GM12878 (cell line): ENCODE measurements at regions not wholly inside any gene's neighbourhood (a gene's known extent, or its start where the extent isn't known, plus 50 kb on each side); places are given as distances from the start of the nearest gene placed in this dataset.

ENCODE experiments used
- ATAC-seq: fragments of 200-7000 bp; cut with Tn5 transposase; 3 replicates; pipeline ENCODE4 v1.9.1; 2020; ENCODE audit warnings: mild to moderate bottlenecking, moderate library complexity
- BruUV-seq: library from RNA; stranded (reverse); fragments of 400-500 nt; replicated peaks from 2 replicates; lab custom pipeline; 2021; lab: Mats Ljungman, UMichigan
- CTCF ChIA-PET: fragments of 300-600 bp; sonication (Branson Sonifier 250); formaldehyde crosslinking; extraction: SDS; loops from one replicate; lab custom pipeline; 2021; ENCODE audit warnings: inconsistent platforms; lab: Yijun Ruan, JAX
- POLR2A ChIA-PET: fragments of 350-600 bp; formaldehyde crosslinking; extraction: SDS; loops from one replicate; lab custom pipeline; 2021; ENCODE audit warnings: inconsistent platforms; lab: Charles Lee
- RAD21 ChIA-PET: fragments of 300-600 bp; sonication (Branson Sonifier 250); formaldehyde crosslinking; loops from one replicate; lab custom pipeline; 2023; ENCODE audit warnings: antibody characterized with exemption; ENCODE audit not compliant: unreplicated experiment; lab: Charles Lee
- SMC1A ChIA-PET: fragments of 300-600 bp; sonication (Branson Sonifier 250); formaldehyde crosslinking; loops from one replicate; lab custom pipeline; 2023; ENCODE audit not compliant: unreplicated experiment, uncharacterized antibody; lab: Charles Lee
- DNase-seq: peaks from one replicate; pipeline ENCODE4 v3.0.0-alpha.2; 2011; ENCODE audit warnings: low read depth, low spot score
- FAIRE-seq: peaks from 3 replicates; lab custom pipeline; 2011; peaks lifted over from hg19 to GRCh38; lab: Jason Lieb, UNC
- H2AFZ ChIP-seq: 2 replicates; pipeline ENCODE4 v1.6.0; 2011; ENCODE audit warnings: low read depth, low read length, control low read depth; ENCODE audit not compliant: control insufficient read depth
- H3K27ac ChIP-seq: 2 replicates; pipeline ENCODE4 v1.5.1; 2011; ENCODE audit warnings: control low read depth; ENCODE audit not compliant: control insufficient read depth, insufficient read depth
- H3K27me3 ChIP-seq, 2 experiments: replicated peaks in 1 of 2; 2 replicates each; pipeline versions ENCODE4 v1.6.0 to v1.6.1; 2011; ENCODE audit warnings: low read length in 1 of 2; ENCODE audit not compliant: control insufficient read depth in 2 of 2, insufficient read depth in 2 of 2
- H3K36me3 ChIP-seq, 2 experiments: 2 replicates each; pipeline ENCODE4 v1.5.1; 2011; ENCODE audit warnings: low read length in 1 of 2; ENCODE audit not compliant: control insufficient read depth in 2 of 2, insufficient read depth in 2 of 2
- H3K4me1 ChIP-seq: 2 replicates; pipeline ENCODE4 v1.6.1; 2011; ENCODE audit warnings: mild to moderate bottlenecking, low read length, moderate library complexity, mixed read lengths; ENCODE audit not compliant: control insufficient read depth, insufficient read depth
- H3K4me2 ChIP-seq: 2 replicates; pipeline ENCODE4 v1.6.0; 2011; ENCODE audit warnings: control low read depth; ENCODE audit not compliant: control insufficient read depth, insufficient read depth
- H3K4me3 ChIP-seq: fragments of 200-600 bp; sonication (generic); 2 replicates; pipeline ENCODE4 v1.5.1; 2016
- H3K79me2 ChIP-seq: 2 replicates; pipeline ENCODE4 v1.6.0; 2011; ENCODE audit warnings: low read length; ENCODE audit not compliant: control insufficient read depth, insufficient read depth
- H3K9ac ChIP-seq: 2 replicates; pipeline ENCODE4 v1.8.0; 2011; ENCODE audit warnings: low read length, control low read depth, mixed read lengths; ENCODE audit not compliant: control insufficient read depth, insufficient read depth
- H3K9me3 ChIP-seq: replicated peaks from 3 replicates; pipeline ENCODE4 v1.5.1; 2011; ENCODE audit warnings: mild to moderate bottlenecking, low read length; ENCODE audit not compliant: control insufficient read depth, insufficient read depth
- H4K20me1 ChIP-seq: 2 replicates; pipeline ENCODE4 v1.6.0; 2011; ENCODE audit not compliant: control insufficient read depth, insufficient read depth
- CEBPZ ChIP-seq: fragments of 150-350 bp; IDR thresholded peaks from 2 replicates; pipeline ENCODE4 v1.6.1; 2016; ENCODE audit warnings: low read depth, low read length
- ESRRA ChIP-seq: IDR thresholded peaks from 2 replicates; pipeline ENCODE4 v1.6.1; 2012; ENCODE audit warnings: mild to moderate bottlenecking, low read length, improper control_type of control experiment
- ETV6 ChIP-seq, 2 experiments: fragments of 450-650 bp in 1 of 2; IDR thresholded peaks in 1 of 2; conservative IDR thresholded peaks in 1 of 2; 2 replicates each; pipeline ENCODE4 v1.6.1; 2014; ENCODE audit warnings: antibody characterized with exemption in 1 of 2, borderline replicate concordance in 1 of 2, low read depth in 1 of 2, mild to moderate bottlenecking in 1 of 2, moderate library complexity in 1 of 2
- GABPA ChIP-seq: IDR thresholded peaks from 2 replicates; pipeline ENCODE4 v1.6.1; 2014; ENCODE audit warnings: antibody characterized with exemption, low read depth, mild to moderate bottlenecking, inconsistent platforms
- MYC ChIP-seq: IDR thresholded peaks from 2 replicates; pipeline ENCODE4 v1.6.1; 2011; ENCODE audit warnings: mild to moderate bottlenecking, low read length, moderate library complexity, inconsistent platforms; ENCODE audit not compliant: insufficient read depth, insufficient replicate concordance, insufficient read length, severe bottlenecking
- POLR2AphosphoS5 ChIP-seq: IDR thresholded peaks from 2 replicates; pipeline ENCODE4 v1.6.1; 2011; ENCODE audit warnings: mild to moderate bottlenecking, low read length, inconsistent platforms
- RAD21 ChIP-seq: IDR thresholded peaks from 2 replicates; pipeline ENCODE4 v1.6.1; 2011; ENCODE audit warnings: mild to moderate bottlenecking, low read depth, low read length, moderate library complexity; ENCODE audit not compliant: insufficient read depth
- RCOR1 ChIP-seq: conservative IDR thresholded peaks from 2 replicates; pipeline ENCODE4 v1.6.1; 2012; ENCODE audit warnings: low read depth, low read length, improper control_type of control experiment
- REST ChIP-seq: IDR thresholded peaks from 2 replicates; pipeline ENCODE4 v1.6.1; 2012; ENCODE audit warnings: mild to moderate bottlenecking, low read depth, low read length
- SMAD1 ChIP-seq: fragments of 450-650 bp; IDR thresholded peaks from 2 replicates; pipeline ENCODE4 v1.6.1; 2018; ENCODE audit warnings: mild to moderate bottlenecking, low read depth; ENCODE audit not compliant: partially characterized antibody
- SMC3 ChIP-seq: IDR thresholded peaks from 2 replicates; pipeline ENCODE4 v1.6.1; 2011; ENCODE audit warnings: low read length, improper control_type of control experiment, borderline replicate concordance
- STAT1 ChIP-seq: fragments of 450-650 bp; conservative IDR thresholded peaks from 2 replicates; pipeline ENCODE4 v1.6.1; 2014; ENCODE audit warnings: antibody characterized with exemption, mild to moderate bottlenecking
- STAT3 ChIP-seq: IDR thresholded peaks from 2 replicates; pipeline ENCODE4 v1.6.1; 2011; ENCODE audit warnings: low read depth, low read length, improper control_type of control experiment
- ZNF274 ChIP-seq: IDR thresholded peaks from one replicate; pipeline ENCODE4 v1.8.0; 2011; ENCODE audit not compliant: insufficient read length, insufficient read depth
- ZSCAN29 ChIP-seq: fragments of 450-650 bp; IDR thresholded peaks from 2 replicates; pipeline ENCODE4 v1.6.1; 2017; ENCODE audit warnings: mild to moderate bottlenecking, moderate library complexity
- WGBS: methylation state at CpG from one replicate; pipeline ENCODE4 v1.1.6; 2016; ENCODE audit warnings: low lambda C conversion rate; ENCODE audit not compliant: insufficient replicate concordance, insufficient coverage; ENCODE audit errors: missing lambda C conversion rate; 5-methylcytosine and 5-hydroxymethylcytosine counted together
- in situ Hi-C: fragments of 300-500 bp; cut with MboI; formaldehyde crosslinking; loops from 9 replicates; pipeline ENCODE4 v1.14.3; 2018; ENCODE audit warnings: mixed read lengths
- intact Hi-C: fragments of 100-400 bp; cut with micrococcal nuclease; formaldehyde crosslinking; loops from one replicate; pipeline ENCODE4 v1.14.2; 2022; ENCODE audit not compliant: unreplicated experiment

- Histone ChIP-seq H4K20me1 (no peaks in the 10 kb centered on the region), H3K9me3 (no peaks in the 10 kb centered on the region), H3K4me3 (no peak overlapping the region), H3K27me3 (no peaks in the 10 kb centered on the region), H3K27ac (no peak overlapping the region), H3K4me2 (no peak overlapping the region), H3K79me2 (no peaks in the 10 kb centered on the region), H3K36me3 (no peaks in the 10 kb centered on the region), H2AFZ (no peak overlapping the region), H3K9ac (no peak overlapping the region), H3K4me1 (no peaks in the 10 kb centered on the region)
- in situ Hi-C loops, result no loop called here
- FAIRE-seq (no peak), ATAC-seq (no peak), DNase-seq (no peak)
- SMC1A ChIA-PET, result no interaction called here
- 0% methylated on average over 2 of the region's 2 CpGs for WGBS
- POLR2A ChIA-PET, result no interaction called here
- no TSS peak for BruUV-seq
- intact Hi-C loops, result no loop called here
- RAD21 ChIA-PET, result no interaction called here
- CTCF ChIA-PET, result interaction anchor here (0.8 to 1.6 kb wide), 2 partner anchors 10 to 97 kb away, joined by 3 read pairs; no protein-coding TSS in a partner anchor
- no peak for TF ChIP-seq SMAD1
- TF ChIP-seq RCOR1, result no peak
- no peak for TF ChIP-seq ESRRA
- no peak for TF ChIP-seq POLR2AphosphoS5
- TF ChIP-seq MYC, result no peak
- TF ChIP-seq RAD21, result no peak
- TF ChIP-seq STAT3, result no peak
- no peak for TF ChIP-seq REST
- no peak for TF ChIP-seq GABPA
- TF ChIP-seq ZSCAN29, result no peak
- no peak for TF ChIP-seq ZNF274
- no peak for TF ChIP-seq STAT1
- no peak for TF ChIP-seq ETV6 (conservative IDR thresholded peaks at IDR 0.05 in 1 of 2, IDR thresholded peaks at IDR 0.05 in 1 of 2; ENCODE audit: borderline replicate concordance in 1 of 2, low read depth in 1 of 2)
- no peak for TF ChIP-seq SMC3
- TF ChIP-seq CEBPZ, result no peak
Observed at GRCh38 chr16:51419768-51420167, 268.7 kb upstream of the SALL1 start.
